Lower lobe of right lung (tissue), 2 donors: ENCODE measurements at regions not wholly inside any gene's neighbourhood (a gene's known extent, or its start where the extent isn't known, plus 50 kb on each side); places are given as distances from the start of the nearest gene placed in this dataset.

Experiments used
- ATAC-seq, 2 donors: fragments of 200-7000 bp; cut with Tn5 transposase; one replicate each; pipeline ENCODE4 v1.9.1; 2020 to 2022; ENCODE audit warnings: mild to moderate bottlenecking in 2 of 2, moderate library complexity in 2 of 2
- DNase-seq: peaks from one replicate; pipeline ENCODE4 v3.0.0-alpha.2; 2020
- H3K27ac ChIP-seq: fragments of 200-600 bp; one replicate; pipeline ENCODE4 v1.8.0; 2022
- H3K27me3 ChIP-seq: fragments of 200-600 bp; one replicate; pipeline ENCODE4 v1.8.0; 2022; ENCODE audit warnings: low read depth
- H3K36me3 ChIP-seq: fragments of 200-600 bp; one replicate; pipeline ENCODE4 v1.8.0; 2022; ENCODE audit warnings: mild to moderate bottlenecking
- H3K4me1 ChIP-seq: fragments of 200-600 bp; one replicate; pipeline ENCODE4 v1.8.0; 2022
- H3K4me3 ChIP-seq: fragments of 200-600 bp; one replicate; pipeline ENCODE4 v1.8.0; 2022; ENCODE audit warnings: mild to moderate bottlenecking
- H3K9me3 ChIP-seq: fragments of 200-600 bp; one replicate; pipeline ENCODE4 v1.8.0; 2022
- CTCF ChIP-seq: fragments of 200-600 bp; IDR thresholded peaks from one replicate; pipeline ENCODE4 v1.8.0; 2022; ENCODE audit warnings: antibody characterized with exemption, mild to moderate bottlenecking
- intact Hi-C: fragments of 100-400 bp; cut with DNase I; formaldehyde crosslinking; loops from one replicate; pipeline ENCODE4 v1.11.0; 2022
- donor health status: DM: no; HTN: yes; CAD: no; lungs with severe emphysema.

GRCh38 chr4:134365852-134366251 is 164.3 kb upstream of the PABPC4L start:
- no peak for ATAC-seq
- TF ChIP-seq CTCF: no peak
- intact Hi-C loops: no loop called here
- DNase-seq: no peak
- H3K27ac ChIP-seq: no peak overlapping the region
- no peaks in the 10 kb centered on the region for H3K36me3 ChIP-seq
- H3K4me3 ChIP-seq: no peak overlapping the region
- no peaks in the 10 kb centered on the region for H3K27me3 ChIP-seq
- no peaks in the 10 kb centered on the region for H3K9me3 ChIP-seq
- no peaks in the 10 kb centered on the region for H3K4me1 ChIP-seq

GRCh38 chr4:134364928-134365327 is 163.3 kb upstream of the PABPC4L start:
- ATAC-seq: no peak
- no peak for TF ChIP-seq CTCF
- Histone ChIP-seq H3K4me1 (no peaks in the 10 kb centered on the region), H3K27ac (no peak overlapping the region), H3K9me3 (no peaks in the 10 kb centered on the region), H3K36me3 (no peaks in the 10 kb centered on the region), H3K4me3 (no peak overlapping the region), H3K27me3 (no peaks in the 10 kb centered on the region)
- intact Hi-C loops: no loop called here
- no peak for DNase-seq

GRCh38 chr4:134345244-134345643 is 143.7 kb upstream of the PABPC4L start:
- DNase-seq (no peak), ATAC-seq (no peak)
- TF ChIP-seq CTCF: no peak
- H3K27me3 ChIP-seq: no peaks in the 10 kb centered on the region
- H3K4me1 ChIP-seq: no peaks in the 10 kb centered on the region
- intact Hi-C loops: no loop called here
- no peak overlapping the region for H3K27ac ChIP-seq
- no peaks in the 10 kb centered on the region for H3K9me3 ChIP-seq
- H3K4me3 ChIP-seq: no peak overlapping the region
- no peaks in the 10 kb centered on the region for H3K36me3 ChIP-seq

- no peak for TF ChIP-seq CTCF
- Histone ChIP-seq H3K9me3 (no peaks in the 10 kb centered on the region), H3K4me1 (no peaks in the 10 kb centered on the region), H3K4me3 (no peak overlapping the region), H3K27ac (no peak overlapping the region), H3K27me3 (no peaks in the 10 kb centered on the region), H3K36me3 (no peaks in the 10 kb centered on the region)
- intact Hi-C loops: no loop called here
- no peak for DNase-seq
- no peak for ATAC-seq
Observed at GRCh38 chr4:134343656-134344055, 142.1 kb upstream of the PABPC4L start.

- TF ChIP-seq CTCF: no peak
- H3K36me3 ChIP-seq: no peaks in the 10 kb centered on the region
- H3K4me1 ChIP-seq: no peaks in the 10 kb centered on the region
- no peaks in the 10 kb centered on the region for H3K9me3 ChIP-seq
- intact Hi-C loops: no loop called here
- ATAC-seq (no peak), DNase-seq (no peak)
- H3K4me3 ChIP-seq: no peak overlapping the region
- no peak overlapping the region for H3K27ac ChIP-seq
- no peaks in the 10 kb centered on the region for H3K27me3 ChIP-seq
Observed at GRCh38 chr4:134343081-134343480, 141.5 kb upstream of the PABPC4L start.

GRCh38 chr4:134337574-134337973 is 136.0 kb upstream of the PABPC4L start:
- intact Hi-C loops: no loop called here
- TF ChIP-seq CTCF: no peak
- H3K4me3 ChIP-seq: no peak overlapping the region

More at GRCh38 chr4:134337574-134337973, 136.0 kb upstream of the PABPC4L start:
- ATAC-seq: no peak
- Histone ChIP-seq H3K9me3 (no peaks in the 10 kb centered on the region), H3K4me1 (no peaks in the 10 kb centered on the region), H3K36me3 (no peaks in the 10 kb centered on the region), H3K27ac (no peak overlapping the region), H3K27me3 (no peaks in the 10 kb centered on the region)
- no peak for DNase-seq
